ENCODE measurements at regions not wholly inside any gene's neighbourhood (a gene's known extent, or its start where the extent isn't known, plus 50 kb on each side); places are given as distances from the start of the nearest gene placed in this dataset.
A peak's percentile ranks its signal among the peaks of the same experiment; 100 is the strongest.

DNA sequence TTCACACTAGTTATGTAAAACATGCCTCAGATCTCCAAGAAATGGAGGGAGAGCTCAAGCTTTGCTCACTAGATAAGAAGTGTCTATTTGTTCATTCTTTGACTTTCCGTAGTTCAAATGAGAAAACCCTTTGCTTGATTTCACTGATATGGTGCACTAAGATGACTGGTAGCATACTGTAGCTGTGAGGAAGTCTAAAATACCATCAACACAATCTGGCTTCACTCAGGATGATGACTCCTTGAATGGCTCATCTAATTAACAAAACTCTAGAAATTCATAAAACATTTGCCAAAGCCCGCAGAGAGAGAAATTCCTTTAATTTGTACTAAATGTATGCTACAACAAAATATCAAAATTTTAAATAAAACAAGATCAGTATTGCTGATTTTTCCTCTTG, 152.8 kb upstream of the STK17B start:
- CTCF ChIA-PET (ENCODE audit: low intra/inter-chr PET ratio), result no interaction called here
- Histone ChIP-seq H3K27me3 (ENCODE audit: control insufficient read depth in 2 of 2, insufficient read depth in 2 of 2, low read length in 2 of 2) (no peaks in the 10 kb centered on the region), H3K4me1 (replicated peaks in 1 of 2; ENCODE audit: control insufficient read depth in 2 of 2, insufficient read depth in 2 of 2, low read length in 2 of 2) (peaks cover 0 to 15% of the 10 kb centered on the region in 2 experiments; a peak in 2 of 5 replicates), H3K4me2 (ENCODE audit: insufficient read depth, low read length) (no peak overlapping the region), H2AFZ (ENCODE audit: low read depth, low read length) (no peak overlapping the region), H3K9ac (ENCODE audit: insufficient read depth in 1 of 2, low read depth in 2 of 2, low read length in 2 of 2) (no peak overlapping the region), H3K9me1 (ENCODE audit: control insufficient read depth, insufficient read depth, low read length) (no peaks in the 10 kb centered on the region), H3K27ac (ENCODE audit: extremely low read depth, low read depth, low read length) (no peak overlapping the region), H4K20me1 (replicated peaks; ENCODE audit: control insufficient read depth, insufficient read depth, low read length) (no peaks in the 10 kb centered on the region), H3K9me3 (replicated peaks; ENCODE audit: control insufficient read depth, insufficient read depth, low read depth, low read length) (no peaks in the 10 kb centered on the region), H3K4me3 (no peak overlapping the region), H3K79me2 (ENCODE audit: control insufficient read depth, insufficient read depth, low read length) (no peaks in the 10 kb centered on the region), H3K36me3 (ENCODE audit: control insufficient read depth, insufficient read depth, low read length) (no peaks in the 10 kb centered on the region)
- peak in 2 of 4 experiments; percentile 8 to 9 for DNase-seq (ENCODE audit: extremely low read depth in 1 of 4, low spot score in 3 of 4)
- in situ Hi-C loops (cut with MboI), result no loop called here
- FAIRE-seq, result no peak
- no peak for TF ChIP-seq GTF2B (IDR thresholded peaks at IDR 0.05; ENCODE audit: extremely low read depth, insufficient read length)
- TF ChIP-seq, protein P1, sequence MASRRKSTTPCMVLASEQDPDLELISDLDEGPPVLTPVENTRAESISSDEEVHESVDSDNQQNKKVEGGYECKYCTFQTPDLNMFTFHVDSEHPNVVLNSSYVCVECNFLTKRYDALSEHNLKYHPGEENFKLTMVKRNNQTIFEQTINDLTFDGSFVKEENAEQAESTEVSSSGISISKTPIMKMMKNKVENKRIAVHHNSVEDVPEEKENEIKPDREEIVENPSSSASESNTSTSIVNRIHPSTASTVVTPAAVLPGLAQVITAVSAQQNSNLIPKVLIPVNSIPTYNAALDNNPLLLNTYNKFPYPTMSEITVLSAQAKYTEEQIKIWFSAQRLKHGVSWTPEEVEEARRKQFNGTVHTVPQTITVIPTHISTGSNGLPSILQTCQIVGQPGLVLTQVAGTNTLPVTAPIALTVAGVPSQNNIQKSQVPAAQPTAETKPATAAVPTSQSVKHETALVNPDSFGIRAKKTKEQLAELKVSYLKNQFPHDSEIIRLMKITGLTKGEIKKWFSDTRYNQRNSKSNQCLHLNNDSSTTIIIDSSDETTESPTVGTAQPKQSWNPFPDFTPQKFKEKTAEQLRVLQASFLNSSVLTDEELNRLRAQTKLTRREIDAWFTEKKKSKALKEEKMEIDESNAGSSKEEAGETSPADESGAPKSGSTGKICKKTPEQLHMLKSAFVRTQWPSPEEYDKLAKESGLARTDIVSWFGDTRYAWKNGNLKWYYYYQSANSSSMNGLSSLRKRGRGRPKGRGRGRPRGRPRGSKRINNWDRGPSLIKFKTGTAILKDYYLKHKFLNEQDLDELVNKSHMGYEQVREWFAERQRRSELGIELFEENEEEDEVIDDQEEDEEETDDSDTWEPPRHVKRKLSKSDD (conservative IDR thresholded peaks at IDR 0.05; ENCODE audit: low read length), result no peak
- peak; percentile 8; the same call in 1 of the 2 replicates for TF ChIP-seq TEAD4 (IDR thresholded peaks at IDR 0.05; ENCODE audit: low read length)
- TF ChIP-seq TEAD4 (CRISPR knock-in tag; IDR thresholded peaks at IDR 0.05; ENCODE audit: borderline replicate concordance), result no peak
- peak; percentile 34; the same call in 1 of the 2 replicates for TF ChIP-seq ARID1B (IDR thresholded peaks at IDR 0.05)
- no peak for TF ChIP-seq ZZZ3 (IDR thresholded peaks at IDR 0.05)
- no peak for TF ChIP-seq FOXK1 (CRISPR knock-in tag; IDR thresholded peaks at IDR 0.05; ENCODE audit: borderline replicate concordance)
- TF ChIP-seq TAL1 (IDR thresholded peaks at IDR 0.05), result peak; percentile 28; the same call in 1 of the 2 replicates
- TF ChIP-seq SPI1 (IDR thresholded peaks at IDR 0.05; ENCODE audit: borderline replicate concordance, low read depth, low read length), result 0 out of 2 replicates have a peak, but pooled peaks have one; percentile 4
- TF ChIP-seq ZNF407 (IDR thresholded peaks at IDR 0.05; ENCODE audit: low read depth), result peak; percentile 73
- TF ChIP-seq CBFA2T3 (IDR thresholded peaks at IDR 0.05), result peak; percentile 26; the same call in 1 of the 2 replicates
- WGBS (ENCODE audit: insufficient coverage, low coverage, missing lambda C conversion rate), result 42% methylated on average over 2 of the region's 2 CpGs
- intact Hi-C loops (cut with micrococcal nuclease), result no loop called here
- BruUV-seq (replicated peaks), result no TSS peak
- POLR2A ChIA-PET, result no interaction called here
- ATAC-seq, result peak; percentile 29; the same call in 2 of the 3 replicates
